ENCODE measurements at regions not wholly inside any gene's neighbourhood (a gene's known extent, or its start where the extent isn't known, plus 50 kb on each side); places are given as distances from the start of the nearest gene placed in this dataset.

DNA sequence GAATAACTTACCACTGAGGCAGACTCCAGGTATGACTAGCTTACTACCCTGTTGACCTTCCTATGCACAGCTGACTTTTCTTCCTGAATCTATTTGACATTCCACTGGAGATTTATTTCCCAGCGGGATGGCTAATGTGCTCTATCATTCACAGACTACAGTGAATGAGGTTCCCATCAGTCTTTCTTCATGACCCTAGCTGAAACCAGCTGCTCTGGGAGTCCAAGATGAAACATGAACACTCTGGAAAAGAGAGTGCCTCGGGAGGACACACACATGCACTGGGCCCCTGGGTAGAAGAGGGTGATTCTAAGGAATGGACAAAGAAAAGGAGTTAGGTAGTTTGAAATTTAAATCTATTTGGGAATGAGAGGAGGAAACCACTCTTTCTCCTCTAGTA is 82.6 kb upstream of the DST start:
- peak overlapping the region; percentile 82 for H3K27ac ChIP-seq (ENCODE audit: low read depth, low read length)
- no peaks in the 10 kb centered on the region for H3K9me3 ChIP-seq (ENCODE audit: control insufficient read depth in 1 of 2, insufficient read depth in 1 of 2, low read depth in 1 of 2, low read length in 2 of 2)
- H3K4me1 ChIP-seq (ENCODE audit: control insufficient read depth in 1 of 2, insufficient read depth in 2 of 2, low read length in 2 of 2), result peaks cover 69 to 75% of the 10 kb centered on the region in 2 experiments
- no TSS peak for BruUV-seq (replicated peaks)
- no peaks in the 10 kb centered on the region for H3K9me2 ChIP-seq (ENCODE audit: insufficient read depth)
- TF ChIP-seq, protein P1, sequence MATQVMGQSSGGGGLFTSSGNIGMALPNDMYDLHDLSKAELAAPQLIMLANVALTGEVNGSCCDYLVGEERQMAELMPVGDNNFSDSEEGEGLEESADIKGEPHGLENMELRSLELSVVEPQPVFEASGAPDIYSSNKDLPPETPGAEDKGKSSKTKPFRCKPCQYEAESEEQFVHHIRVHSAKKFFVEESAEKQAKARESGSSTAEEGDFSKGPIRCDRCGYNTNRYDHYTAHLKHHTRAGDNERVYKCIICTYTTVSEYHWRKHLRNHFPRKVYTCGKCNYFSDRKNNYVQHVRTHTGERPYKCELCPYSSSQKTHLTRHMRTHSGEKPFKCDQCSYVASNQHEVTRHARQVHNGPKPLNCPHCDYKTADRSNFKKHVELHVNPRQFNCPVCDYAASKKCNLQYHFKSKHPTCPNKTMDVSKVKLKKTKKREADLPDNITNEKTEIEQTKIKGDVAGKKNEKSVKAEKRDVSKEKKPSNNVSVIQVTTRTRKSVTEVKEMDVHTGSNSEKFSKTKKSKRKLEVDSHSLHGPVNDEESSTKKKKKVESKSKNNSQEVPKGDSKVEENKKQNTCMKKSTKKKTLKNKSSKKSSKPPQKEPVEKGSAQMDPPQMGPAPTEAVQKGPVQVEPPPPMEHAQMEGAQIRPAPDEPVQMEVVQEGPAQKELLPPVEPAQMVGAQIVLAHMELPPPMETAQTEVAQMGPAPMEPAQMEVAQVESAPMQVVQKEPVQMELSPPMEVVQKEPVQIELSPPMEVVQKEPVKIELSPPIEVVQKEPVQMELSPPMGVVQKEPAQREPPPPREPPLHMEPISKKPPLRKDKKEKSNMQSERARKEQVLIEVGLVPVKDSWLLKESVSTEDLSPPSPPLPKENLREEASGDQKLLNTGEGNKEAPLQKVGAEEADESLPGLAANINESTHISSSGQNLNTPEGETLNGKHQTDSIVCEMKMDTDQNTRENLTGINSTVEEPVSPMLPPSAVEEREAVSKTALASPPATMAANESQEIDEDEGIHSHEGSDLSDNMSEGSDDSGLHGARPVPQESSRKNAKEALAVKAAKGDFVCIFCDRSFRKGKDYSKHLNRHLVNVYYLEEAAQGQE (IDR thresholded peaks at IDR 0.05; ENCODE audit: low read depth), result no peak
- TF ChIP-seq CBX3 (IDR thresholded peaks at IDR 0.05; ENCODE audit: low read depth) (no peak), POLR2AphosphoS5 (IDR thresholded peaks at IDR 0.05; ENCODE audit: low read depth, low read length) (no peak), RAD21 (IDR thresholded peaks at IDR 0.05; ENCODE audit: low read depth) (no peak)
- TF ChIP-seq, protein P2, sequence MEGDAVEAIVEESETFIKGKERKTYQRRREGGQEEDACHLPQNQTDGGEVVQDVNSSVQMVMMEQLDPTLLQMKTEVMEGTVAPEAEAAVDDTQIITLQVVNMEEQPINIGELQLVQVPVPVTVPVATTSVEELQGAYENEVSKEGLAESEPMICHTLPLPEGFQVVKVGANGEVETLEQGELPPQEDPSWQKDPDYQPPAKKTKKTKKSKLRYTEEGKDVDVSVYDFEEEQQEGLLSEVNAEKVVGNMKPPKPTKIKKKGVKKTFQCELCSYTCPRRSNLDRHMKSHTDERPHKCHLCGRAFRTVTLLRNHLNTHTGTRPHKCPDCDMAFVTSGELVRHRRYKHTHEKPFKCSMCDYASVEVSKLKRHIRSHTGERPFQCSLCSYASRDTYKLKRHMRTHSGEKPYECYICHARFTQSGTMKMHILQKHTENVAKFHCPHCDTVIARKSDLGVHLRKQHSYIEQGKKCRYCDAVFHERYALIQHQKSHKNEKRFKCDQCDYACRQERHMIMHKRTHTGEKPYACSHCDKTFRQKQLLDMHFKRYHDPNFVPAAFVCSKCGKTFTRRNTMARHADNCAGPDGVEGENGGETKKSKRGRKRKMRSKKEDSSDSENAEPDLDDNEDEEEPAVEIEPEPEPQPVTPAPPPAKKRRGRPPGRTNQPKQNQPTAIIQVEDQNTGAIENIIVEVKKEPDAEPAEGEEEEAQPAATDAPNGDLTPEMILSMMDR (IDR thresholded peaks at IDR 0.05 in 2 of 3, conservative IDR thresholded peaks at IDR 0.05 in 1 of 3; ENCODE audit: borderline replicate concordance in 1 of 3, insufficient read depth in 1 of 3, low read depth in 2 of 3, low read length in 2 of 3), result no peak
- no peak overlapping the region for H3K4me3 ChIP-seq (replicated peaks in 1 of 2; ENCODE audit: low read depth in 1 of 2, low read length in 2 of 2)
- POLR2A ChIA-PET, result interaction anchor here (4.1 kb wide), 1 partner anchor 9 kb away, joined by 21 read pairs; no protein-coding TSS in a partner anchor
- no peaks in the 10 kb centered on the region for H3K36me3 ChIP-seq (ENCODE audit: control insufficient read depth in 1 of 2, insufficient read depth in 2 of 2, low read length in 2 of 2)
- H4K20me1 ChIP-seq (ENCODE audit: insufficient read depth), result no peaks in the 10 kb centered on the region
- RAD21 ChIA-PET (ENCODE audit: low non-redundant PET in 1 of 2, low total read pairs in 2 of 2, uncharacterized antibody in 2 of 2, unreplicated experiment in 2 of 2), result no interaction called here
- H3K27me3 ChIP-seq (ENCODE audit: insufficient read depth, low read length), result no peaks in the 10 kb centered on the region
- peaks cover 83% of the 10 kb centered on the region for H3K79me2 ChIP-seq (ENCODE audit: insufficient read depth, low read length)
- ATAC-seq (peak; percentile 13; the same call in 1 of the 2 replicates), DNase-seq (ENCODE audit: low read depth, low spot score) (no peak)
- H2AFZ ChIP-seq (ENCODE audit: low read depth, low read length, poor library complexity, severe bottlenecking), result no peak overlapping the region
- intact Hi-C loops (cut with micrococcal nuclease), result no loop called here
- peak overlapping the region; percentile 60 for H3K4me2 ChIP-seq (ENCODE audit: low read length)
- H3K9ac ChIP-seq (ENCODE audit: low read length), result 0 out of 2 replicates have a peak overlapping the region, but pooled peaks have one; percentile 16
- CTCF ChIA-PET, result no interaction called here
